SK-N-SH treated with all-trans-retinoic acid at 6 μM for 48 hours (cell line): ENCODE measurements at regions not wholly inside any gene's neighbourhood (a gene's known extent, or its start where the extent isn't known, plus 50 kb on each side); places are given as distances from the start of the nearest gene placed in this dataset.

Source experiments
- ARNTL ChIP-seq: fragments of 450-650 bp; formaldehyde crosslinking; IDR thresholded peaks from 2 replicates; pipeline ENCODE4 v1.5.0; 2020; ENCODE audit warnings: low read depth, mild to moderate bottlenecking, moderate library complexity, borderline replicate concordance
- GLIS3 ChIP-seq: fragments of 250-450 bp; sonication (Bioruptor Pico); IDR thresholded peaks from 2 replicates; pipeline ENCODE4 v1.5.0; 2020; ENCODE audit warnings: mild to moderate bottlenecking, moderate library complexity
- RARB ChIP-seq: fragments of 250-450 bp; sonication (Bioruptor Pico); IDR thresholded peaks from 2 replicates; pipeline ENCODE4 v1.8.0; 2021; ENCODE audit warnings: mild to moderate bottlenecking, moderate library complexity
- ZFP3 ChIP-seq: fragments of 250-450 bp; sonication (Bioruptor Pico); IDR thresholded peaks from 2 replicates; pipeline ENCODE4 v1.5.0; 2020; ENCODE audit warnings: mild to moderate bottlenecking, moderate library complexity
- ZNF565 ChIP-seq: fragments of 450-650 bp; formaldehyde crosslinking; conservative IDR thresholded peaks from 2 replicates; pipeline ENCODE4 v1.5.0; 2020; ENCODE audit warnings: low read depth, mild to moderate bottlenecking, moderate library complexity
- TF ChIP-seq, protein P1 (sequence below): fragments of 250-450 bp; sonication (Bioruptor Pico); IDR thresholded peaks from 2 replicates; pipeline ENCODE4 v1.5.1; 2020; ENCODE audit warnings: low read depth, mild to moderate bottlenecking, moderate library complexity
- TF ChIP-seq, protein P2 (sequence below): fragments of 250-450 bp; sonication (Bioruptor Pico); IDR thresholded peaks from 2 replicates; pipeline ENCODE4 v1.8.0; 2020; ENCODE audit warnings: mild to moderate bottlenecking, moderate library complexity, borderline replicate concordance

DNA sequence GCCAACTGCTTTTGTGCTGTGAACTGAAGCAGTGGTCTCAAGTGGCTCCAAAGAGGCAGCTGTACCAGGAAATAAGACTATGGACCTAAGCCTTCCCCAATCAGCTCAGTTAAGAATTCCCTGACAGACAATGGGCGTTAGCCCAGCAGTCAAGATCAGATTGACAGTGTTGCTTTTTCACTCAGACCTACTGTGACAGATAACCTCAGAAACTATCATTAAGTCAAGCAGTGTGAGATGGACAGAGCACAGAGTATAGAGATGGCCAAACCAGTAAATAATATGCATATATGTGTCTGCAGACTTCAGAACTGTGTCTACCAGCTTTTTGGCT, 215.3 kb downstream of the ZFP36L2 start:
- TF ChIP-seq GLIS3 (no peak), ARNTL (CRISPR knock-in tag) (no peak), RARB (no peak), ZFP3 (CRISPR knock-in tag) (no peak), ZNF565 (CRISPR knock-in tag) (no peak)
- TF ChIP-seq, protein P1, sequence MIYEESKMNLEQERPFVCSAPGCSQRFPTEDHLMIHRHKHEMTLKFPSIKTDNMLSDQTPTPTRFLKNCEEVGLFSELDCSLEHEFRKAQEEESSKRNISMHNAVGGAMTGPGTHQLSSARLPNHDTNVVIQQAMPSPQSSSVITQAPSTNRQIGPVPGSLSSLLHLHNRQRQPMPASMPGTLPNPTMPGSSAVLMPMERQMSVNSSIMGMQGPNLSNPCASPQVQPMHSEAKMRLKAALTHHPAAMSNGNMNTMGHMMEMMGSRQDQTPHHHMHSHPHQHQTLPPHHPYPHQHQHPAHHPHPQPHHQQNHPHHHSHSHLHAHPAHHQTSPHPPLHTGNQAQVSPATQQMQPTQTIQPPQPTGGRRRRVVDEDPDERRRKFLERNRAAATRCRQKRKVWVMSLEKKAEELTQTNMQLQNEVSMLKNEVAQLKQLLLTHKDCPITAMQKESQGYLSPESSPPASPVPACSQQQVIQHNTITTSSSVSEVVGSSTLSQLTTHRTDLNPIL (CRISPR knock-in tag): no peak
- TF ChIP-seq, protein P2, sequence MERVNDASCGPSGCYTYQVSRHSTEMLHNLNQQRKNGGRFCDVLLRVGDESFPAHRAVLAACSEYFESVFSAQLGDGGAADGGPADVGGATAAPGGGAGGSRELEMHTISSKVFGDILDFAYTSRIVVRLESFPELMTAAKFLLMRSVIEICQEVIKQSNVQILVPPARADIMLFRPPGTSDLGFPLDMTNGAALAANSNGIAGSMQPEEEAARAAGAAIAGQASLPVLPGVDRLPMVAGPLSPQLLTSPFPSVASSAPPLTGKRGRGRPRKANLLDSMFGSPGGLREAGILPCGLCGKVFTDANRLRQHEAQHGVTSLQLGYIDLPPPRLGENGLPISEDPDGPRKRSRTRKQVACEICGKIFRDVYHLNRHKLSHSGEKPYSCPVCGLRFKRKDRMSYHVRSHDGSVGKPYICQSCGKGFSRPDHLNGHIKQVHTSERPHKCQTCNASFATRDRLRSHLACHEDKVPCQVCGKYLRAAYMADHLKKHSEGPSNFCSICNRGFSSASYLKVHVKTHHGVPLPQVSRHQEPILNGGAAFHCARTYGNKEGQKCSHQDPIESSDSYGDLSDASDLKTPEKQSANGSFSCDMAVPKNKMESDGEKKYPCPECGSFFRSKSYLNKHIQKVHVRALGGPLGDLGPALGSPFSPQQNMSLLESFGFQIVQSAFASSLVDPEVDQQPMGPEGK: no peak
